SK-N-DZ (cell line): ENCODE measurements at regions not wholly inside any gene's neighbourhood (a gene's known extent, or its start where the extent isn't known, plus 50 kb on each side); places are given as distances from the start of the nearest gene placed in this dataset.

Source experiments
- DNase-seq: peaks from one replicate; pipeline ENCODE4 v3.0.0-alpha.2; 2015; ENCODE audit warnings: low spot score

DNA sequence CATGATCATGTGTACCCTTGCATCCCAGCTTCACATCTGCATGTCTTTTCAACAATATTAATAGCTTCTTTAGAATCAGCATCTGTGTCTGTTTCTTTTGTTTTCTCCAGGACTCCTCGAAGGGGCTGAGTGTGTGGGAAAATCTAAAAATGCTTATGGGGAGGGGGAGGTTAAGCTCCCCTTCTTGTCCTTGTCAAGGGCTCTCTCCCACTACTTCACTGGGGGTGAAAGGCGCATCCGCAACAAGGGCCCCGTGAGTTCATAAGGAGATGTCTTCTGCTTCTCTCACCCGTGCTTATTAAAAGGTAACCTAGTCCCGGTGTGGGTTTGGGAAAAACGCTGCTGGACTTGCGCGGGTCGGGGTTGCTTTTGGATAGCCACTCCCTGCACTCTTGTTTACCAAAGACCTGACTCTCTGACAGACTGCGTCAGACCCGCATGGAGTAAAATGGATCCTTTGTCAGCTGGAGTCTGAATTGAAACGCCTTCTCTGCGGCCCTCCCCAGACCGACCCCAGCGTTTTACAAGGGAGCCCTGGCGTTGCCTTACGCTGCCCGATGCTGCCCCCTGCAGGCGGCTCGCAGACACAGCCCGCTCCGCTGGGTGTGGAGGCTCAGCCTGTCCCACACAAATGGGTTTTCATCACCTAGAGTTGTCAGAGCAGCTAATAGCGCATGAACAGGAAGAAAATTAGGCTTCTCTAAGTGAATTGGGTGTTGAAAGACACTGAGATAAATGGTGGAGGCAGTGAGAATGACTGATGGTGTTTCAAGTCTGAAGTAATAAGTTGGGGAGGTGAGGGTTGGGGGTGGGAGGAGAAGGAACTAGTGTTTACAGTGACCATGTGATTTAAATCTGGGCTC lies 53.8 kb downstream of the IER5 start:
- DNase-seq: peak; percentile 74

DNA sequence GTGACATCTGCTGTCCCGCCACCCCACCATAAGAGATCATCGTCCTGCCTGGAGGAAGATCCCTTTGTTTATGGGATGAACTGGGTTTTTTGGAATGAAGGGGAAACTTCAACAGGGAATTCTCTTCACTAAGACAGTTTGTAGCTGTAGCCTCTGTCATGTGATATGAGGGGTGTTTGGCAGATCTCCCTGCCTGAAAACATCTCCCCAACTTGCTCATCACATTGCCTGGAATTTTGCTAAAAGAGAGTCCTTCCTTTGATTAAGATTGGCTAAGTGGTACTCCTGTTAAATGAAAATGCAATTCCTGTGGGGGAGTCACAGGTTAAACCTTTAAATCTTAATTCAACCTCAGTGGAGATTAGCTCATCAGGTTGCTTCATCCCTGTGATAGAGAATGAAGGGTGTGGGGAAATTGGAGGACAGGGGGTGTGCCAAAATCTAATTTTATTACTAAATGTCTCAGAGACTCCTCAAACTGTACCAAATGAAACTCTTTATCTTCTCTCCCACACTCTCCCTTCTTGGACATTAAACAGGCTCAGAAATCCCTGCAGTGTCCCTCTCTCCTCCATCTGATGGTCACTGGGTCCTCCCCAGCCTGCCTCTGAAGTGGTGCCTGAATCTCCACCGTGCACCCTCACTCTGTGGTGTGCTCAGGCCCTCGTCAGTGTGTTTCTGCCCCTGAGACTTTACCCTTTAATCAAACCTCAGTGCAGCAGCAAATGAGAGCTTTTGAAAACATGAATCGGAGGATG lies 54.8 kb downstream of the IER5 start:
- DNase-seq: no peak

DNA sequence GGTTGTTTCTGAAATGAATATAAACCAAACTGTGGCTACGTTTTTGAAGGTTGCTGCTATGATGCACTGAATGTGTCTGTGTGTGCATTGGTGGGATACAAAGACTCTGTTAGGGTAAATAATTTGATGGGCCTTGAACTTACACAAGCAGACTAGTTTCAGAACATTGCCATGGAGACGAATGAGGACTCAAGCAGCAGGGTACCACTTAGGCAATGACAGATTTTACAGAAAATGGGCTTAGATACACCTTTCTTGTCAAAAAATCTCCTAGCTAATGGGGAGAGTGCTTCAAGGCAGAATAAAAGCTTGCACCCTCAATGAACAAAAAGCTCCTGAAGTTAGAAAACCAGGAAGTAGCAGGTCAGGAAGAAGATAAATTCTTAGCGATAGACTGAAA lies 55.7 kb downstream of the IER5 start:
- DNase-seq: no peak

DNA sequence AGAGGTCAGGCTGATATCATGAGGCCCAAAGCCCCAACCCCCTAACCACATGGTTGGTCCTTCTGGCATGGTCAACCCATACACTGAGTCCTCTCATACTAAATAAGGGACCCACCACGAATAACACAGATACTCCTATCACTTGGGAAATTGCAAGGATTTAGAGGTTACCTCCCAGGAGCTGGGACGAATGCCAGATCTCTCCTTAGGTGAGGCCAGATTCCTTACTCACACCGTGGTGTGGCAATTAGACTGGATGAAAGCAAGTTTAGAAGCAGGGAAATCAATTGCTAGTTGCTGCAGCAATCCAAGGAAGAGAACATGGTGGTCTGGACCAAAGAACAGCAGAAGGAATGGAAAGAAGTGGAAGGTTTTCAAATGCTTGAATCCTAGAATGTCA lies 60.1 kb downstream of the IER5 start:
- DNase-seq: no peak

DNA sequence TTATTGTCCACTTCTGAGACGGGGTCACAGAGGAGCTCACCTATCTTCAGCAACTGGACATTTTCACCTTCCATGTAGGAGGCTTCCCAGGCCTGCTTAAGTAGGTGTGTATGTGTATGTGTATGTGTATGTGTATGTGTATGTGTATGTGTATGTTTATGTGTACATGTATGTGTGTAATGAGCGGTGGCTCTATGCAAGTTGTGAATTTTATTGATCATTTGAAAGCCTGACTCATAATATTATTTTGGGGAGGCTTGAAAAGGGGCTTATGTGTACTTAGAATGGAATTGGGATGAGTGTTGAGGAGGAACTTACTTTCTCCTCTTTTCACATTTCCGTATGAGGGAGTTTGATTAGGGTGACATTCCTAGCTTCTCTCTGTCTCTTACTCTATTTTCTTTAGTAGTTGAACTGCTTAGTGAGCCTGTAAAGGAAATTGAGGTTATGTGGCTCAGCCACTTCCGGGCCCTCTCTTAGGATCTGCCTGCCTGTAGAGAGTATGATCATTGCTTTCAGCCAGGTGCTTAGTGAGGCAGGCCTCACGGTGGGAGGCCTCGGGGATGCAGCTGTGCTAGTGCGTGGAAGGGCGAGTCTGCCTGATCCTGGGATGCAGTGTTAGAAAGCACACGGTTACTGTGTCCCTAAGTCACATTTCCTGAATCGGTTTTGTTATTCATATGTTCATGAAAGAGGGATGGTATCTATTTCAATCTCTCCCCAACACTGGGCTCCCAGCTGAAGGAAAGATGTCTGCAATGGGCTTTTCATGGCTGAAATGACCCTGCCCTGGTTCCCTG lies 61.0 kb downstream of the IER5 start:
- no peak for DNase-seq

DNA sequence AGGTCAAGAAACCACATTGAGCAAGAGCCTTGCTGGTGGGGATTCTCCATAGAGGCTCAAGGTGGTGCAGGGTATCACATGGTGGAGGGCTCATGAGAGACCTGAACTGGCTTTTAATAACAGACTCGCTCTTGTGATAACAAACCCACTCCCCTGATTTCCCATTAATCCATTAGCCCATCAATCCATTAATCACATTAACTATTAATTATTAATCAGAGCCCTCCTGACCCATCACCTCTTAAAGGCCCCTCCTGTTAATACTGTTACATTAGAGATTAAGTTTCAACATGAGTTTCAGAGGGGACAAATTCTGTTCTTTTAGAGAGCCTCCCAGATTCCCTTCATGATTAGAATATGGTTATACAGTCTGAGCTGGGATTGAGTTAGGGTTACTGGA lies 61.8 kb downstream of the IER5 start:
- no peak for DNase-seq

DNA sequence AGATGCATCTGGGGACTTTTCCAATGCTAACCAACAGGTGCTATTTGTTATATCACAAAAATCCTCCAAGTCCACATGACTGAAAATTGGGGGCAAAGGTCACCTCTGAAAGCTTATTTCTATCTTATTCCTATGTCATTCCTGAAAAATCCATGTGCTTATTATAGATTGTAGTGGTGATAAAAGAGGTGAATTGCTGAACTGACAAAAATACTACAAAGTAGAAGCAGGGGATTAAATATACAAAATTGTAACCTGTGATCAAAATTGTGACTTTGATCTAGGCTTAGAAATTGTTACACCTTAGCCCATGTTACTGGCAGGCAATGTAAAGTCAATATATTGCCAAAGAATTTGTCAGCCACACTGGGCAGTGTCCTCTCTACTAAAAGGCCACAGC lies 62.3 kb downstream of the IER5 start:
- DNase-seq: no peak

DNA sequence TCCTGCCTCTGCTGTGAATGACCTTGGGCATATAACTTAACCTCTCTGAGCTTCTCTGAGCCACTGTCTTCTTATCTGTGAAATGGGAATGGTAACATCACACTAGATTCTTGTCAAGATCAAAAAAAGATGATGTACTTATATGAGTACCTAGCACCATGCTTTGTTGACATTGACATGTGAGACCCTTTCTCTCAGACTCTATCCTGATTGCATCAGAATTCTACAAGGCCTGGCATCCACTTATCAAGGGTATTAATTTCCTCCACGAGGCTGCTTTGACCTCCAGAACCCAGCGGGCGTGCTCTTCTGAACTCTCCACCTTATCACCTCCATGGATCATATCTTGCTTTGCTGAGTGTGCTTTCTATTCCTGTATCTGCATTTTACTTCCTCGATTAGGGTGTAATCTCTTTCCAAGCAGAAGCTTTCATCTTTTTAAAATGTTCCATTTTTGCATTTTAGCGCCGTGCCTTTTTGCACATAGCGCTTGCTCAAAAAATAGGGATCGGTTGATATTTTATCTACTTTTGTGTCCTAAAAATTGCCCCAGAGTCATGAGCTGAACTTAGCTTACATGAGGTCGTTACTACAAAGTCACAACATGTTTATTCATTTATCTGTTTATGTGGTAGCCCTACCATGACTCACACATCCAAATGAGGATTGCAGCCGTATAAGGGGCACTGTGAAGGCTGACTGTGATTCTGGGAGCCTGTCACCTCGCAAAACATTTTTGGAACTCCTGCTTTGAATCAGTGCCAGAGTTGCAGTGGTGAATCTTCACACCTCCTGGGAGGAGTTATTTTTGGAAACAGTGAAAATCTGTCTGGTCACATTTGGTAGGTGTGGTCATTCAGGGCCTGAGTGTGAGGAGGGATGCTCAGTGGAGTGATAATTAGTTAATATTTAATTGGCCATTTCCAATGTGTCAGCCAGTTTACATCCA lies 63.2 kb downstream of the IER5 start:
- peak; percentile 41 for DNase-seq

DNA sequence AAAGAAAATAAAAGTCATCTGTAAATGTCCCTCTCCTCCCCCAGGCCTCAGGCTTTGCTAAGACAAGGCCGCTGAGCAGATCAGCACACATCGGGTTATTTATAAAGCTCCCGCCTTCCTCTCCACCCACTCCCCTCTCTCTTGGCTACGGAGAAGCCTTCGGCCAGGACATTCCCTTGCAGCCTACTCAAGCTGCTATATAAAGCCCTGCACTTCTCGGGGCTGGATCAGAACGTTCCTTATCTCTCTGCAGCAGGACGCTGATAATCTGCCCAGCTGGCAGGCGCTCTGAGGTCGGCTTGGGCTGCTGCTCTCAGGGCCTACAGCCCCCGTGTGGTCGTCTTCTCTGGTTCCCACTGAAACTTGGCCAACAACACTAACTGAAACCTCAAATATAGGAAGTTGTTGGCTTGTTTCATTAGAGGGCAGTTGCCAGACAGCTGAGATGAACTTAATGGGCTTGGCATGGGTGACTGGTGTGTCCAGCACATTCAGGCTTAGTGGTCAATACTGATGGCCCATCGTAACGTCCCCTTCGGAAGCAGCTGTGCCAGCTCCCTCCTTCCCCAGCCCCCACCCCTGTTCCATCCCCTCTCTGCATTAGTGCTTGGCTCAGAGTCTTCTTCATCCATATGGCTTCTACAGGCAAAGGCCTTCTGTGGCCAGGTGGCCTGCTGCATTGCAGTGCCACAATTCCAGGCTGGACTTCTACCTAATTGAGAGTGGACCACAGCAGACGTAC lies 64.6 kb downstream of the IER5 start:
- DNase-seq: peak; percentile 57

DNA sequence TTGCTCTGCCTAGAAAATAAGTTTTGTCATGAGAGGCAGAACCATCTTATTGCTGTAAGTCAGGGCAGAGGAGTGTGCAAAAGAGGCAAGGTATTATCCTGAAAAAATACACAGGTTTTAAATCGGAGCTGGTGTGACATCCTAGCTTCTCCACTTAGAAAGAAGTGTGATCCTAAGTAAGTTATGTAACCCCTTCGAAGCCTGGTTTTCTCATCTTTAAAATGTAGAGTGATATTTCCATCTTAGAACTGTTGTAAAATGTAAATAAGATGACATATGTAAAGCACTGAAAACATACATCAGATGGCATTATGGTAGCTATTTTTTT lies 65.1 kb downstream of the IER5 start:
- no peak for DNase-seq

DNA sequence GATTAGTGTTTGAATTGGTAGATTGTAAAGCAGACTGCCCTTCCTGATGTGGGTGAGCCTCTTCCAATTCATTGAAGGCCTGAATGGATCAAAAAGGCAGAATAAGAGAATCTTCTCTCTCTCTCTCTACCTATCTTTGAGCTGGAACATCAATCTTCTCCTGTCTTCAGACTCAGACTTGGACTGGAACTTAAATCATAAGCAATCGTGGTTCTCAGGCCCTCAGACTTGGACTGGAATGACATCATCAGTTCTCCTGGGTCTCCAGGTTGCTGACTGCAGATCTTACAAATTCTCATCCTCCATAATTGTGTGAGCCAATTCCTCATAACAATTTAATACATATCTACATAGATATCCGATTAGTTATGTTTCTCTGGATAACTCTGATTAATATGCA lies 66.8 kb downstream of the IER5 start:
- no peak for DNase-seq

DNA sequence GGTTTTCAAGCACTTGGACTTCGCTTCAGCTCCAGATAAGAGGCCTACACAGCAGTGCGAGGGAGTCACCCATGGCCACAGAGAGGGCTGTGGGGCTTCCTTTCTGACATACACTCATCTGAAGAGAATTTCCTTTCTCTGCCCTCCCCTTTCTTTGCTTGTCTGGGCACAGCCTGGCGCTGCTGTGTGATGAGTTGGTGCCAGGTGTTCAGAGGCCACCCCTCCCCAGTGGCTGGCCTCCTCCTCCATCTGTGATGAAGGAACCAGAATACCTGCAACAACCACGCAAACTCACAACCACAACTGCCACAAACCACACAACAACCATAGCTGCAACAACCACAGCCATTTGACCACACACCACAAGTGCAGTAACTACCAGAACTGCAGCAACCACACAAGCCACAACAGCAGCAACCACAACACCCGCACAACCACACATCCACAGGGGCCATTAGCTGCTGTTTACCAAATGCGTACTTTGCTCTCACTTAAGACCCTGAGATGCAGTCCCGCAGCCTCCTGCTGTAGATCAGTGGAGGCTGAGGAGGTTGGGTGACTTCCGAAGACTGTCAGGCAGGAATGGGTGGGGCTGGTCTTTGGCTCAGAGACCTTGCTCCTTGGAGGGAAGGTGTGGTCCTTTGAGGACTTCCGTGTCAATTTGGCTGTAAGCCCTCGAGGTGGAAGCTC lies 71.1 kb downstream of the IER5 start:
- DNase-seq: no peak

DNA sequence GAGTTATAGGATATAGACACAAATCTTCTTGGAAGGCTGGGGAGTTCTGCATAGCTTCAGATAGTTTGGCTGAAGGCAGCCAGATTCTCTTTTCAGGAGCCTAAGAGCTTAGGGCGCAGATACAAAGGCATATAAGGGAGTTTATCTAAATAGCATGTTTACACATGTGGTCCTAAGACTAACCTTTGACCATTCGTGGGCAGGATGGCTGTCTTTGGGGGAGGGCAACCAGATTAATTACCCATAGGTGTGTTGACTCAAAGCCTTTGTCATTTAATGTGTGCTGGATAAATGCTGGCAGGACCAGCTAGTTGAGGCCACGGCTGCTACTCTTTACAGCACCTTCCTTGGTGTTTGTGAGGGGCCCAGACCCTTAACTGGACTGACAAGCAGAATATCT lies 71.8 kb downstream of the IER5 start:
- no peak for DNase-seq

DNA sequence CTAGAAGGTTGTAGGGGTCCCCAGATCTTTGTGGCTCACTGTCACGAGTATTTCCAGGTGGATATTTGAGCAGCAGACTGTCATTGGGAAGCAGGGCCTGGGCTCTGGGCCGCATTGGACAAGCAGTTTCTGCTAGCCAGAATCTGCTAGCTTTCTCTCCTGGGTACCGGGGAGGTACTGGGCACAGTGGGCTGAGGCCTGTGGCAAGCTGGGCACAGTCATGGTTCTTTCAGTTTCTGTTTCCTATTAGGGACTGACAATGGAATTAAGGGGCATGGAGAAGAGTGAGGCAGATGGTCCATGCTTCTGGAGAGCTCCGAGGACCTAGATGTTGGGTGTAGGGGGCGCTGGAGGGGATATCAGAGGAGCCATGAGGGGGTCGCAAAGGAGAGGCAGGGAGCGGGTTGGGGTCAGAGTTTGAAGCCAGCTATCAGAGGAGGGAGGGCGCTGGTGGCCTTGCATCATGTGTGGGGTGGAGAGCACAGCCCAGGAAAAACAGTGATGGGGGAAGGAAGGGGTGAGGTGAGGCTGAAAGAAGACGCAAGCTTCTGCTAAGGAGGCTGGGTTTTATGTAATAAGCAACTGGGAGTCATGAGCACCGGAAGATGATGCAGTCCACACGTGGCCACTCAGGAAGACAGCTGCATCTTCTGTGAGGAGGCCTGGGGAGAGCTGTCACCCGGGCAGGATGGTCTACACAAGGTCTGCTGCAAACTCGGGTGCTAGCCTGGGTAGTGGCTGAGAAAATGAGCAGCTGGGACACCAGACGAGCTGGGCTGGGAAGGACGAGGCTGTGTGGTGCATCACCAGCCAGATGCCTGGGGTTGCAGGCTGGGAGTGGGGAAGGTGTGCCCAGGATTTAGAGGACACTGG lies 72.7 kb downstream of the IER5 start:
- no peak for DNase-seq

DNA sequence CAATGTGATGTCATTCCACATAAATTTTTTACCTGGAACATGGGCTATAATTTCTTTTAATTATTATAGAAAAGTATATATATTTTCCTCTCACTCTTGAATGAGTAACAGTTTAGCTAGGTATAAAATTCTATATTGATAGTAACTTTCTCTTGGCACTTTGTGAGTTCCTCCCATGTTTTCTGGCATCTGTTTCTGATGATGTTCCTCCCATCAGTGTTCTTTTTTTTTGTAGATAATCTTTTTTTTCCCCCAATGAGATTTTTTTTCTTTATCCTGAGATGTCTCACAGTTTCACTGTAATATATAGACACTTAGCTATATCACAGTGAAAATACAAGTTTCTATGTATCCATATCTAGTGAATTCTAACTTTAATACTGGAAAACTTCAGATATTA lies 75.2 kb downstream of the IER5 start:
- DNase-seq: no peak

DNA sequence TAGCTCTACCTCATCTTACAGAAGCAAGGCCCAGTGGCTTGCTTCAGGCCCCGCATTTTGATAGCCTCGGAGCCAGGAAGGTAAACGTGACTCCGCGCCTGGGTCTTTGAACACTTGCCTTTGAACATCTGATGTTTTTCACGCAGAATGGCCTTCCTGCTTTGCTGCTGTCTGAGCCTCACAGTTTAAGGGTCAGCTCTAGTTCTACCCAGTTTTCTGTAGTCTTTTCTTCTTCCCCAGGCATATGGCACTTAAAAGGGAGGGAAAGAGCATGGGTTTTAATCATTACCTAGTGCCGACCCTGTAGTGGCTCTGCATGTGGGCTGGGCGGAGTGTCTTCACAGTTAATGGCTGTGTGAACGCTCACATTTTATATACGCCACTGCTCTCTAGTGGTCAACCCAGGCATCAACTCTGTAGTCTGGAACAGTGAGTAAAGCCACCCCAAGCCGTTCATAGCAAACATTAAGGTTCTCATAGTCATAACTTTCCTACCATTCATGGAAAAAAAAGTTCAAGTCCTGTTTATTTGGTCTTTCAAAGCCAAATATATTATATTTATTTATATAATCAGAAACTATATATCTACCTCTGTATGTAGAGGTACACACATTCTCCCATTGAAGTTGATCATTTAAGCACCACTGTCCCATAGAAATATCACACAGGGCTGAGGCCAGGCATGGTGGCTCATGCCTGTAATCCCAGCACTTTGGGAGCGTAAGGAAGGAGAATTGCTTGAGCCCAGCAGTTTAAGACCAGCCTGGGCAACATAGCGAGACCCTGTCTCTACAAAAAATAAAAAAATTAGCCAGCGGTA lies 78.1 kb downstream of the IER5 start:
- peak; percentile 77 for DNase-seq

DNA sequence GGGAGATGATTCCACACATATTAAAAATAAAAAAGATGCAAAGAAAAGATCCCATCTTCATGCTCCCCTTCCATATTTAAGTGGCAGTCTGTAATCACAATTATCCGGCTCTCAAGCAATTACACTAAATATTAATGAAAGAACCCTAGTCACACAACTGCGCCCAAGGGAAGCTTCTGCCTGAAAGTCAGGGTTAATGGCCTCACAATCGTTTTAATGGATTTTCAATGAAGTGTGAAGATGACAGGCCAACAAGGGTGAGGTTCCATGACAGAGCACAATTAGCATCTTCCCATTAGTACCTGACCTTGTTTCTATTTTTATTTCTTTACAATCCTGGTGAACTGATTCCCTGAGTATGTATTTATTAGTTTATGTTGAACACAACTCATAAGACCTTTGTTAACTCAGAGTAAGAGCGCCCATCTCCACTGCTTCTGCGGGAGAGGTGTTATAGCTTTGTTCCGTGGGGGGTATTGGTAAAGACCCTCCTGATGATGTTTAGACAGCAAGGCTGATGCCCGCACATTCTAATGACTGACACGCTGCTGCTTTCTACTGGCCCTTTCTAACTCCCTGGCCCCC lies 80.9 kb downstream of the IER5 start:
- DNase-seq: no peak

DNA sequence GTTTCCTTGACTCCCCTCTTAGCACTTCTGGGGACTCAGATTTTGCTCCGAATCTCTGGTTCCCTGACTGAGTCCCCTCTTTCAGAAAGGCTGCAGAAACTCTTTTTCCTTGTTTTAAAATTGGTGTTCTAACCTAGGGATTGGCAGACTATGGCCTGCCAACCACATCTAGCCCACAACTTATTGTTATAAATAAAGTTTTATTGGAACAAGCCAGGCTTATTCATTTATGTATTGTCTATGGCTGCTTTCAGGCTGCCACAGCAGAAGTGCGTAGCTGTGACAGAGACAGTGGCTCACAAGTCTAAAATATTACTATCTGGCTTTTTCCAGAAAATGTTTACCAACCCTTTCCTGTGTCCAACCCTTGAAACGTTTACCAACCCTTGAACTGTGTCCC lies 81.7 kb downstream of the IER5 start:
- DNase-seq: no peak
